ENCODE measurements at regions not wholly inside any gene's neighbourhood (a gene's known extent, or its start where the extent isn't known, plus 50 kb on each side); places are given as distances from the start of the nearest gene placed in this dataset.

DNA sequence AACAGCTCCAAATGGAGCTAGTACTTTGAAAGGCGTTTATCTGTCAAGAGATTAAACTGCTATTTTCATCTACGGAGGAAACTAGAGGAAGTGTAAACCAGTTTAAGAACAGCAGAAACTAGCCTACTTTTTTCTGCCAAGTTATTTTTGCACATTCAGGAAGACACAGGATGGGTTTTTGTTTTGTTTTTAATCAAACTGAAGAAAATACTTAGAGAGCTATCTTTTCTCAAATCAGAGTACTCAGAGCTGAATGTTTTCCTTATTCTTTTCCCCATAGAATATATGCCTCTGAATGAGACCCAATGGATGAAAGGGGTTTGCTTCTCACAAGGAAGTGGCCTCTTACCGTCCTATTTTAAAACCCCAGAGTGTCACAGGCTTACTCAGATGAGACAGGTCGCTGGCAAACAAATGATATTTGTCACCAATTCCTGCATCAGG, 538.5 kb downstream of the CD83 start:
- no peaks in the 10 kb centered on the region for H3K9me2 ChIP-seq (replicated peaks; ENCODE audit: control insufficient read depth, low read length)
- peak overlapping the region; percentile 52 for H3K27ac ChIP-seq (ENCODE audit: low read depth, low read length)
- no peaks in the 10 kb centered on the region for H3K79me2 ChIP-seq (ENCODE audit: control insufficient read depth, low read length)
- H3F3A ChIP-seq (ENCODE audit: control insufficient read depth, insufficient read depth), result peaks cover 11% of the 10 kb centered on the region
- H3K4me2 ChIP-seq (ENCODE audit: low read length), result peak overlapping the region; percentile 61
- no peaks in the 10 kb centered on the region for H3K36me3 ChIP-seq (ENCODE audit: control insufficient read depth, low read length)
- H4K20me1 ChIP-seq (ENCODE audit: control insufficient read depth, insufficient read depth, low read depth, low read length), result no peaks in the 10 kb centered on the region
- peak overlapping the region; percentile 53 for H3K4me3 ChIP-seq (ENCODE audit: low read length)
- H3K4me1 ChIP-seq (ENCODE audit: control insufficient read depth, low read length), result peaks cover 65% of the 10 kb centered on the region
- no peaks in the 10 kb centered on the region for H3K9me3 ChIP-seq (ENCODE audit: control insufficient read depth, insufficient read depth, low read length)
- TF ChIP-seq, protein P1, sequence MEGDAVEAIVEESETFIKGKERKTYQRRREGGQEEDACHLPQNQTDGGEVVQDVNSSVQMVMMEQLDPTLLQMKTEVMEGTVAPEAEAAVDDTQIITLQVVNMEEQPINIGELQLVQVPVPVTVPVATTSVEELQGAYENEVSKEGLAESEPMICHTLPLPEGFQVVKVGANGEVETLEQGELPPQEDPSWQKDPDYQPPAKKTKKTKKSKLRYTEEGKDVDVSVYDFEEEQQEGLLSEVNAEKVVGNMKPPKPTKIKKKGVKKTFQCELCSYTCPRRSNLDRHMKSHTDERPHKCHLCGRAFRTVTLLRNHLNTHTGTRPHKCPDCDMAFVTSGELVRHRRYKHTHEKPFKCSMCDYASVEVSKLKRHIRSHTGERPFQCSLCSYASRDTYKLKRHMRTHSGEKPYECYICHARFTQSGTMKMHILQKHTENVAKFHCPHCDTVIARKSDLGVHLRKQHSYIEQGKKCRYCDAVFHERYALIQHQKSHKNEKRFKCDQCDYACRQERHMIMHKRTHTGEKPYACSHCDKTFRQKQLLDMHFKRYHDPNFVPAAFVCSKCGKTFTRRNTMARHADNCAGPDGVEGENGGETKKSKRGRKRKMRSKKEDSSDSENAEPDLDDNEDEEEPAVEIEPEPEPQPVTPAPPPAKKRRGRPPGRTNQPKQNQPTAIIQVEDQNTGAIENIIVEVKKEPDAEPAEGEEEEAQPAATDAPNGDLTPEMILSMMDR (IDR thresholded peaks at IDR 0.05; ENCODE audit: low read depth, low read length, poor library complexity, severe bottlenecking), result no peak
- TF ChIP-seq EZH2phosphoT487 (IDR thresholded peaks at IDR 0.05; ENCODE audit: borderline replicate concordance, low read length), result no peak
- peaks cover 29% of the 10 kb centered on the region for H3K27me3 ChIP-seq (ENCODE audit: control insufficient read depth, low read length)

DNA sequence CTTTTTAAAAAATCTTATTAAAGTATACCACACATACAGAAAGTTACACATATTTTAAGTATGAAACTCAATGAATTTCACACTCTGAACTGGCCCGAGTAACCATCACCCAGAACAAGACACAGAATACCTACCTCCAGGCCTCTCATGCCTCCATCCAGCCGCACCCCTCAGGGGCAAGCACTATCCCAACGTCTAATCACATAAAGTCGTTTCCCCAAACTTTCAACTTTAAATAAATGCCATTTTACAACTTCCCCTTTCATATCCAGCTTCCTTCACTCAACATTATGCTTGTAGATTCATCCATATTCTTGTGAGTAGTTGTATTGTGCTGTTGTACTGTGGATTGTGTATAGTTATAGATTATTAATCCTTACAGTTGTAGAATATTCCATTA, 539.1 kb downstream of the CD83 start:
- peak overlapping the region; percentile 61 for H3K4me2 ChIP-seq (ENCODE audit: low read length)
- H3K4me3 ChIP-seq (ENCODE audit: low read length), result peak overlapping the region; percentile 53
- peaks cover 29% of the 10 kb centered on the region for H3K27me3 ChIP-seq (ENCODE audit: control insufficient read depth, low read length)
- H3K79me2 ChIP-seq (ENCODE audit: control insufficient read depth, low read length), result no peaks in the 10 kb centered on the region
- no peaks in the 10 kb centered on the region for H4K20me1 ChIP-seq (ENCODE audit: control insufficient read depth, insufficient read depth, low read depth, low read length)
- peak overlapping the region; percentile 52 for H3K27ac ChIP-seq (ENCODE audit: low read depth, low read length)
- H3K36me3 ChIP-seq (ENCODE audit: control insufficient read depth, low read length), result no peaks in the 10 kb centered on the region
- H3K9me3 ChIP-seq (ENCODE audit: control insufficient read depth, insufficient read depth, low read length), result no peaks in the 10 kb centered on the region
- H3K4me1 ChIP-seq (ENCODE audit: control insufficient read depth, low read length), result peaks cover 71% of the 10 kb centered on the region
- H3K9me2 ChIP-seq (replicated peaks; ENCODE audit: control insufficient read depth, low read length), result no peaks in the 10 kb centered on the region
- TF ChIP-seq EZH2phosphoT487 (IDR thresholded peaks at IDR 0.05; ENCODE audit: borderline replicate concordance, low read length), result no peak
- TF ChIP-seq, protein P1 (IDR thresholded peaks at IDR 0.05; ENCODE audit: low read depth, low read length, poor library complexity, severe bottlenecking), result no peak
- H3F3A ChIP-seq (ENCODE audit: control insufficient read depth, insufficient read depth), result peaks cover 11% of the 10 kb centered on the region

DNA sequence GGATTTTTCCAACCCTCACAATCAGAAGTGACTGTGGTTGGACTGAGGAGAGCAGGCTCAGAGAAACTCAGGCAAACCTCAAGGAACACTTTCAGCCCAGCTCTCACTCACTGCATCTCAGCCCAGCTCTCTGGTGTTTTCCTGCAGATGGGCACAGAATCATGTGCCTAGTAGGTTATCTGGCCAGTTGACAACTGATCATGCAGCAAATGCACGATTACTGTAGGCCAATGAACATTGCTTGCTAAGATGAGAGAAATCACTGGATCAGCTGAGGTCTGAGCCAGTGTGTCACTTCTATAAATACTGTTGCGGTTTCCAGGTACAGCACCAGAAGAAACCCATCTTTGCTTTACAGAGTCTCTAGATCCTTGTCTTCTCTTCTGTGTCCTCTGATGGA, 540.5 kb downstream of the CD83 start:
- H3K79me2 ChIP-seq (ENCODE audit: control insufficient read depth, low read length), result no peaks in the 10 kb centered on the region
- H3K4me1 ChIP-seq (ENCODE audit: control insufficient read depth, low read length), result peaks cover 84% of the 10 kb centered on the region
- H3K27ac ChIP-seq (ENCODE audit: low read depth, low read length), result no peak overlapping the region
- H3K36me3 ChIP-seq (ENCODE audit: control insufficient read depth, low read length), result no peaks in the 10 kb centered on the region
- no peak overlapping the region for H3K4me3 ChIP-seq (ENCODE audit: low read length)
- H3F3A ChIP-seq (ENCODE audit: control insufficient read depth, insufficient read depth), result peaks cover 11% of the 10 kb centered on the region
- TF ChIP-seq, protein P1 (IDR thresholded peaks at IDR 0.05; ENCODE audit: low read depth, low read length, poor library complexity, severe bottlenecking), result no peak
- no peak for TF ChIP-seq EZH2phosphoT487 (IDR thresholded peaks at IDR 0.05; ENCODE audit: borderline replicate concordance, low read length)
- no peaks in the 10 kb centered on the region for H3K9me2 ChIP-seq (replicated peaks; ENCODE audit: control insufficient read depth, low read length)
- H3K27me3 ChIP-seq (ENCODE audit: control insufficient read depth, low read length), result peaks cover 33% of the 10 kb centered on the region
- H3K4me2 ChIP-seq (ENCODE audit: low read length), result no peak overlapping the region
- no peaks in the 10 kb centered on the region for H4K20me1 ChIP-seq (ENCODE audit: control insufficient read depth, insufficient read depth, low read depth, low read length)
- H3K9me3 ChIP-seq (ENCODE audit: control insufficient read depth, insufficient read depth, low read length), result no peaks in the 10 kb centered on the region
